ENCODE measurements at regions not wholly inside any gene's neighbourhood (a gene's known extent, or its start where the extent isn't known, plus 50 kb on each side); places are given as distances from the start of the nearest gene placed in this dataset.

- TF ChIP-seq CTCF (IDR thresholded peaks at IDR 0.05; ENCODE audit: low read depth, low read length) = no peak
- no peak overlapping the region for H3K4me2 ChIP-seq (ENCODE audit: low read length)
- no peaks in the 10 kb centered on the region for H3K79me2 ChIP-seq (ENCODE audit: low read length)
- H3K4me1 ChIP-seq (ENCODE audit: low read length) = no peaks in the 10 kb centered on the region
- no peaks in the 10 kb centered on the region for H3K27me3 ChIP-seq (ENCODE audit: low read depth, low read length)
- H3K9me3 ChIP-seq (ENCODE audit: insufficient read depth, low read length) = no peaks in the 10 kb centered on the region
- no peak overlapping the region for H3K9ac ChIP-seq (ENCODE audit: low read length)
- H3K36me3 ChIP-seq (replicated peaks; ENCODE audit: low read depth, low read length) = no peaks in the 10 kb centered on the region
- H3K4me3 ChIP-seq (ENCODE audit: low read length) = no peak overlapping the region
- no peak overlapping the region for H2AFZ ChIP-seq (ENCODE audit: low read depth, low read length)
- no peak overlapping the region for H3K27ac ChIP-seq (ENCODE audit: low read length)
- no peaks in the 10 kb centered on the region for H4K20me1 ChIP-seq (ENCODE audit: insufficient read depth, low read length)
Observed at GRCh38 chr2:163338270-163338669, 397.5 kb downstream of the FIGN start.

- TF ChIP-seq CTCF (IDR thresholded peaks at IDR 0.05; ENCODE audit: low read depth, low read length) = no peak
- no peak for TF ChIP-seq EZH2phosphoT487 (IDR thresholded peaks at IDR 0.05; ENCODE audit: low read depth)
- Histone ChIP-seq H2AFZ (ENCODE audit: low read depth, low read length) (no peak overlapping the region), H3K27me3 (ENCODE audit: low read depth, low read length) (no peaks in the 10 kb centered on the region), H3K4me1 (ENCODE audit: low read length) (no peaks in the 10 kb centered on the region), H4K20me1 (ENCODE audit: insufficient read depth, low read length) (no peaks in the 10 kb centered on the region), H3K9me3 (ENCODE audit: insufficient read depth, low read length) (no peaks in the 10 kb centered on the region), H3K27ac (ENCODE audit: low read length) (no peak overlapping the region), H3K4me2 (ENCODE audit: low read length) (no peak overlapping the region), H3K4me3 (ENCODE audit: low read length) (no peak overlapping the region), H3K79me2 (ENCODE audit: low read length) (no peaks in the 10 kb centered on the region), H3K9ac (ENCODE audit: low read length) (no peak overlapping the region), H3K36me3 (replicated peaks; ENCODE audit: low read depth, low read length) (no peaks in the 10 kb centered on the region)
Observed at GRCh38 chr2:163324677-163325076, 411.1 kb downstream of the FIGN start.

DNA sequence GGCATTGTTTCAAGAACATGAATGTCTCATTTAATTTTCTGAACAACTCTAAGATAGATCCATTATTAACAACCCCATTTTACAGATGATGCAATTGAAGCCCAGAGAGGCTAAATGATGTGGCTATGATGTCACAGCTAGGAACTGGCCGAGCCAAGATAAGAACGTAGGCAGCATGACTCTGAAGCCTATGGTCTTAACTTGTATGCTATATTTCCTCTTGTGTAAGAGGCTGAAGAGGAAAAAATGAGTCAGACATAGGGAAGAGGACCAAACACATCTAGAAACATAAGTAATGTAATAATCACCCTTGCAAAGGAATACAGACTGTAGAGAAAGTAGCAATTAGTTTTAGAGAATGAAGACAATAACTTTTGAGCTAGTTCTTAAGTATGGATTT, 416.8 kb downstream of the FIGN start:
- Histone ChIP-seq H2AFZ (ENCODE audit: low read depth, low read length) (peak overlapping the region; percentile 5; the same call in 1 of the 2 replicates), H3K36me3 (replicated peaks; ENCODE audit: low read depth, low read length) (no peaks in the 10 kb centered on the region), H3K4me3 (ENCODE audit: low read length) (no peak overlapping the region), H3K79me2 (ENCODE audit: low read length) (no peaks in the 10 kb centered on the region), H3K9ac (ENCODE audit: low read length) (no peak overlapping the region), H3K4me1 (ENCODE audit: low read length) (no peaks in the 10 kb centered on the region), H3K9me3 (ENCODE audit: insufficient read depth, low read length) (no peaks in the 10 kb centered on the region), H3K27me3 (ENCODE audit: low read depth, low read length) (no peaks in the 10 kb centered on the region), H4K20me1 (ENCODE audit: insufficient read depth, low read length) (no peaks in the 10 kb centered on the region), H3K27ac (ENCODE audit: low read length) (no peak overlapping the region), H3K4me2 (ENCODE audit: low read length) (no peak overlapping the region)
- TF ChIP-seq CTCF (IDR thresholded peaks at IDR 0.05; ENCODE audit: low read depth, low read length) = no peak
- no peak for TF ChIP-seq EZH2phosphoT487 (IDR thresholded peaks at IDR 0.05; ENCODE audit: low read depth)

- Histone ChIP-seq H4K20me1 (ENCODE audit: insufficient read depth, low read length) (no peaks in the 10 kb centered on the region), H3K79me2 (ENCODE audit: low read length) (no peaks in the 10 kb centered on the region)
- no peak for TF ChIP-seq EZH2phosphoT487 (IDR thresholded peaks at IDR 0.05; ENCODE audit: low read depth)
- TF ChIP-seq CTCF (IDR thresholded peaks at IDR 0.05; ENCODE audit: low read depth, low read length) = no peak
Observed at GRCh38 chr2:163314712-163315111, 421.1 kb downstream of the FIGN start.

More at GRCh38 chr2:163314712-163315111, 421.1 kb downstream of the FIGN start:
- Histone ChIP-seq H3K9me3 (ENCODE audit: insufficient read depth, low read length) (no peaks in the 10 kb centered on the region), H3K27me3 (ENCODE audit: low read depth, low read length) (no peaks in the 10 kb centered on the region), H3K4me3 (ENCODE audit: low read length) (no peak overlapping the region), H2AFZ (ENCODE audit: low read depth, low read length) (no peak overlapping the region), H3K4me1 (ENCODE audit: low read length) (no peaks in the 10 kb centered on the region), H3K4me2 (ENCODE audit: low read length) (no peak overlapping the region), H3K9ac (ENCODE audit: low read length) (no peak overlapping the region), H3K36me3 (replicated peaks; ENCODE audit: low read depth, low read length) (no peaks in the 10 kb centered on the region), H3K27ac (ENCODE audit: low read length) (no peak overlapping the region)

All from OCI-LY3 (cell line).